ENCODE measurements at regions not wholly inside any gene's neighbourhood (a gene's known extent, or its start where the extent isn't known, plus 50 kb on each side); places are given as distances from the start of the nearest gene placed in this dataset.

- peaks cover 21% of the 10 kb centered on the region for H3K4me1 ChIP-seq
Observed at GRCh38 chr3:150105886-150106612, 135.4 kb upstream of the PFN2 start.

DNA sequence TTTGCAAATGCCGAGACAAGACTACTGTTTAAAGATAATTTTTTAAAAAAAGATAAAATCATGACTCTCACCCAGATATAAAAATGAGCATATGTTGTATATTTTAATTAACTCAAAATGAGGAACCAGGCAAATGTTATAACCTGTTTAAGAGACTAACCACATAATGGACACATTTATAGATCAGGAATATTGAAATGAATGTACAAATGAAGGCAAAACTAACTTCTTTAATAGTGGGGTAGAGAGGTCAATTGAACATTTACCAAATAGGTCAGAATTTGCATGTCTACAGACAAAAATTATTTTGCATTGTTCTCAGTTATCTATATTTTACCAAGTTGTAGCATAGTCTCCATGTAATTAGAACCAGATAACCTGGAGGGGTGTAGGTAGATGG lies 134.3 kb upstream of the PFN2 start:
- Histone ChIP-seq H3K4me1 (peaks cover 21% of the 10 kb centered on the region), H3K36me3 (no peaks in the 10 kb centered on the region), H3K9me3 (no peaks in the 10 kb centered on the region), H3K4me3 (ENCODE audit: low read depth, low read length) (no peak overlapping the region), H3K27me3 (no peaks in the 10 kb centered on the region)
- no peak for DNase-seq
- no peak for TF ChIP-seq CTCF (IDR thresholded peaks at IDR 0.05; ENCODE audit: low read depth, low read length)

More at GRCh38 chr3:150105886-150106612, 135.4 kb upstream of the PFN2 start:
- H3K36me3 ChIP-seq = no peaks in the 10 kb centered on the region
- no peaks in the 10 kb centered on the region for H3K27me3 ChIP-seq
- no peak overlapping the region for H3K4me3 ChIP-seq (ENCODE audit: low read depth, low read length)
- DNase-seq = no peak
- H3K9me3 ChIP-seq = no peaks in the 10 kb centered on the region
- no peak for TF ChIP-seq CTCF (IDR thresholded peaks at IDR 0.05; ENCODE audit: low read depth, low read length)

- no peak for TF ChIP-seq CTCF (IDR thresholded peaks at IDR 0.05; ENCODE audit: low read depth, low read length)
- no peaks in the 10 kb centered on the region for H3K36me3 ChIP-seq
- H3K27me3 ChIP-seq = no peaks in the 10 kb centered on the region
Observed at GRCh38 chr3:150104564-150104963, 133.9 kb upstream of the PFN2 start.

DNA sequence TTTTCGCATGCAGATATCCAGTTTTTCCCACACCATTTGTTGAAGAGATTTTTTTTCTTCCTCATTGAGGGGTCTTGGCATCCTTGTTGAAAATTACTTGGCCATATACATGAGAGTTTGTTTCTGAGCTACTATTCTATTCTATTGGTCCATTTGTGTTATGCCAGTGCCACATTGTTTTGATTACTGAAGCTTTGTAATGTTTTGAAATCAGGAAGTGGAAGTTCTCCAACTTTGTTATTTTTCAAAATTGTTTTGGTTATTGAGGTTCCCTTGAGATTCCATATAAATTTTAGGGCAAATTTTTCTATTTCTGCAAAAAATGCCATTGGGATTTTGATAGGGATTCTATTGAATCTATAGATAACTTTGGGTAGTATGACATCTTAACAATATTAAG lies 130.3 kb upstream of the PFN2 start:
- no peak for TF ChIP-seq CTCF (IDR thresholded peaks at IDR 0.05; ENCODE audit: low read depth, low read length)
- H3K4me1 ChIP-seq = peaks cover 4% of the 10 kb centered on the region
- H3K4me3 ChIP-seq (ENCODE audit: low read depth, low read length) = no peak overlapping the region
- H3K9me3 ChIP-seq = no peaks in the 10 kb centered on the region
- DNase-seq = no peak
- H3K27me3 ChIP-seq = no peaks in the 10 kb centered on the region
- H3K36me3 ChIP-seq = no peaks in the 10 kb centered on the region

More at GRCh38 chr3:150104564-150104963, 133.9 kb upstream of the PFN2 start:
- H3K4me1 ChIP-seq = peaks cover 21% of the 10 kb centered on the region
- H3K4me3 ChIP-seq (ENCODE audit: low read depth, low read length) = no peak overlapping the region
- DNase-seq = no peak
- no peaks in the 10 kb centered on the region for H3K9me3 ChIP-seq

GRCh38 chr3:150098621-150099020 lies 127.9 kb upstream of the PFN2 start:
- H3K36me3 ChIP-seq = no peaks in the 10 kb centered on the region
- no peak for DNase-seq
- no peak overlapping the region for H3K4me3 ChIP-seq (ENCODE audit: low read depth, low read length)
- no peaks in the 10 kb centered on the region for H3K4me1 ChIP-seq
- no peak for TF ChIP-seq CTCF (IDR thresholded peaks at IDR 0.05; ENCODE audit: low read depth, low read length)
- no peaks in the 10 kb centered on the region for H3K9me3 ChIP-seq
- H3K27me3 ChIP-seq = no peaks in the 10 kb centered on the region

DNA sequence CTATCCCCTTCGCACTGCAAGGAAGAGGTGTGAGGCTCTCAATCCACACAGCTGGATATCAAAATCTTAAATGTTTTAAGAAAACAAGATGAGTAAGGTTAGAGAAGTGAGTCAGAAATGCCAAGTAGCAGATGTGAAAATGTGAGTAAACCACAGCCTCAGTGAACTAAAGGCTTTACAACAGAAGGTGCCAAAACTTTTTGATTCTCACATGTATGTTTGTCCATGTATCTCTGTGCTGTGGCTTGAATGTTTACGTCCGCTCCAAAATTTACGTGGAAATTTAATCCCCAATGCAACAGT lies 126.8 kb upstream of the PFN2 start:
- no peak for TF ChIP-seq CTCF (IDR thresholded peaks at IDR 0.05; ENCODE audit: low read depth, low read length)
- Histone ChIP-seq H3K27me3 (no peaks in the 10 kb centered on the region), H3K9me3 (no peaks in the 10 kb centered on the region), H3K36me3 (no peaks in the 10 kb centered on the region), H3K4me1 (no peaks in the 10 kb centered on the region), H3K4me3 (ENCODE audit: low read depth, low read length) (no peak overlapping the region)
- DNase-seq = no peak

Data from BE2C (cell line).